Bone marrow (tissue), 2 donors: ENCODE measurements at regions not wholly inside any gene's neighbourhood (a gene's known extent, or its start where the extent isn't known, plus 50 kb on each side); places are given as distances from the start of the nearest gene placed in this dataset.
A peak's percentile ranks its signal among the peaks of the same experiment; 100 is the strongest.

Source experiments
- DNase-seq, 2 donors: peaks; one replicate each; lab custom pipeline; 2025; lab: John Stamatoyannopoulos, UW

DNA sequence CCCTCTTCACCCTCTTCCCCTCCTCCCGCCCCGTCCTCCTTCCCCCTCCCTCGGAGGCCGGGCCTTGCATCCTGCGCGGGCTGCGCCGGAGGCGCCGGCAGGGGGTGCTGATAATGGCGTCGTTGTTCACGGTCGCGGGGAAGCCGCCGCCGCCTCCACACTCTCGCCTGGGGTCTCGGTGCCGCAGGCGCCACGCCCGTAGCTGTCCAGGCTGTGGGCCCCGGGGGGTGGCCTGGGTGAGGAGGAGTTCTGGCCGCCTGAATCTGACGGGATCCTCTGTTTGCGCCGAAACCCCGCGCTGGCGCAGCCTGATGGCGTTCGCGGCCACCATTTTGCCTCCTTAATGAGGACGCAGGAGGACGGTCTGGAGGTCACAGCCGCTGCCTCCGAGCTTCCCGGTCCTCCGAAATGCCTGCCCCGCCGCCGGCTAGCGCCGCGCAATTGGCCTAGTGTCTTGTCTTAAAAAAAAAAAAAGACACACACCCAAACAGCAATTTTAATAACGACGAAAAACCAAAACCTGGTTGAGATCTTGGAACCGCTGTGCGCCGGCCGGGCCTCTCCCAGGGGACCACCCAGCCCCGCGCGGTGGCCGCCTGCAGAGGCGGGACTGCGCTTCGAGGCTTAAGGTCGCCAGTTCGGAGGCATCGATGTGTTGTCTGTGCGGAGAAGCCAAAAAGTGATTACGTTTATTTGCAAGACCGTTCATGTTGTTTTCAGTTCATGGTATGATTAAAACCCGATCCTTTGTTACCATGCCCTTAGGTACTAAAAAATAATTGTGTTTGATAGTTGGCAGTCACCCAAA lies 106.6 kb upstream of the HNRNPU start:
- DNase-seq, result peak; percentile 87 to 95

DNA sequence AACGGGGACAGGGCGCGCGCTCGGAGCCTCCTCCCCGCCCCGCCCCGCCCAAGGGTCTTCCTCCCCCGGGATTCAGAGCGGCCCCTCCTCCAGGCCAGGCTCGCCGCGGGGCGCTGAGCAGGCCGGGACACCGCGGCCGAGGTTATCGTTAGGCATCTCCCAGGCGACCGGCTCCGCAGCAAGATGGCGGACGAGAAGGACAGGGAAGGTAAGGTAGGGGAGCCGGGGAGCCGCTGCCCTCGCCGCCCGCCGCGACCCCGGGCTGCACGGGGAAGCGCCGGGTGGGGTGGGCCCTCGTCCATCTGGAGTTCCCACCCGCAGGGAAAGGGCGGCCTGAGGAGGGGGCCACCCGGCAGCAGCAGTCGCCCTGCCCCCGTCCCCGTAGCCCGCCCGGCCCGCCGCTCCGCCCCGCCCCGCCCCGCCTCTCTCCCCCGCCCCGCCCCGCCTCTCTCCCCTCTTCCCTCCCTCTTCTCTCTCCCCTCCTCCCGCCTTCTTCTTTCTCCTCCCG lies 105.9 kb upstream of the HNRNPU start:
- DNase-seq, result peak; percentile 69 to 97

GRCh38 chr1:244969355-244970235 lies 105.3 kb upstream of the HNRNPU start:
- DNase-seq, result peak; percentile 58 to 75

GRCh38 chr1:244968881-244969280 lies 104.5 kb upstream of the HNRNPU start:
- no peak for DNase-seq

DNA sequence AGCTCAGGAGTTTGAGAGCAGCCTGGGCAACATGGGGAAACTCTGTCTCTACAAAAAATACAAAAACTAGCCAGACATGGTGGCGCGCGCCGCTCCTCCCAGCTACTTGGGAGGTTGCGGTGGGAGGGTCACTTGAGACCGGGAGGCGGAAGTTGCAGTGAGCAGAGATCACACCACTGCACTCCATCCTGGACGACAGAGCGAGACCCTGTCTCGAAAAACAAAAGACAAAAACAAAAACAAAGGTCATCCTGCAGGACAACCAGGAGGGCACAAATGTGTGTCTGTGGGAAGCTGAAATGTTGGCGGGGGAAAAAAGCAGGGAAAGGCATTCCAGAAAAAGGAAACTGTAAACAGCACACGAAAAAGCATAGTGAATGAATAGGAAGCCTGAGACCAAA lies 104.1 kb upstream of the HNRNPU start:
- DNase-seq, result no peak

DNA sequence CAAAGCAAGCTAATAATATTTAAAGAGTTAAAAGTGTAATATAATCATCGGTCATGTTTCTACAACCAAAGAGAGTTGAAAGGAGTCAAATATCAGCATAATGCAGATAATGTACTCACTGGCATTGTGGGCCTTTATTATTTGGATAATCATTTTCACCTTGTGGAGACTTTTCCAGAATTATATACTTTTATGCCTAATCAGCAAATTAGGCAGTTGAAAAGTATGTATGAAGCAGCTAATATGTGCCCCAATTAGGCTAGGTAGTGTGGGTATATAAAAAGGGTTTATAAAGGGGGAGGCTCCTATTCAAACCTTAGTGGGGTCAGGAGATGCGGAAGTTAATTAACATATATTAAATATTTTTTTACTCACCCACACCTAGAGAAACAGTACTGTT lies 102.8 kb upstream of the HNRNPU start:
- DNase-seq, result no peak

DNA sequence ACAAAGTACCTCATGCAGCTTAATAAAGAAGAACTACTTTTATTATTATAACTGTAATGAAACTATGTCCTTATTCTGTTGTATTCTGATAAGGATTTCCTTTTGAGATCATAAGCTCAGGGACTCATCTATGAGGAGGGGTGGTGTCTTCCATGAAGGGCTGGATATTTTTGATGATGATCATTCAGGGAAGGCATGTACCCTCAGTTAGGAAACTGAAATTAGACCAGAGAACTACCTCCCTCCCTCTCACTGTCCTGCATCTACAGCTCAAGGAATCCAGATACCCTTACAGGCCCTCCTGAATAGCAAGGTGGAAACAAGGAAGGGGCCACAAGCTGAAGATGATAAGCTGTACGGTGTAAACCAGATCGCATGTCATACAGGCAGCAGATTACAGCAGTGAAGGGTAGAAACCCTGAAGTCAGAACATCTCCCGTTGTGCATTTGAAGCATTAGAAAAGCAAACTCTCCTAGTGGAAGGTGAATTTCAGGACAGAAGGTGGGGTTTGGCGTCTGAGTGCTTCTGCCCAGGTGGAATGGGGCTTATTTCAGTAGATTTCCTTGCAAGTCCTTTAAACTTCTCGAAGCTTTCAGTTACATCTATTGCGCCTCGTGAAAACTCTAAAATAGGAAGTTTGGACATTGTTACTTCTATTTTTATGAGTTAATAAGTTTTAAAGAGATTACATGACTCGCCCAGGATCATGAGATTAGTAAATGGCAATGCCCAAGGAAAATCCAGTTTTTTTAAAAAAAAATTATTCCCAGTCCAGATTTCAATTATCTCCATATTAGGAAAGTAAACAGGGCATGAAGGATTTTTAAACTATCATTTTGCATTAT lies 101.1 kb upstream of the HNRNPU start:
- DNase-seq, result no peak

DNA sequence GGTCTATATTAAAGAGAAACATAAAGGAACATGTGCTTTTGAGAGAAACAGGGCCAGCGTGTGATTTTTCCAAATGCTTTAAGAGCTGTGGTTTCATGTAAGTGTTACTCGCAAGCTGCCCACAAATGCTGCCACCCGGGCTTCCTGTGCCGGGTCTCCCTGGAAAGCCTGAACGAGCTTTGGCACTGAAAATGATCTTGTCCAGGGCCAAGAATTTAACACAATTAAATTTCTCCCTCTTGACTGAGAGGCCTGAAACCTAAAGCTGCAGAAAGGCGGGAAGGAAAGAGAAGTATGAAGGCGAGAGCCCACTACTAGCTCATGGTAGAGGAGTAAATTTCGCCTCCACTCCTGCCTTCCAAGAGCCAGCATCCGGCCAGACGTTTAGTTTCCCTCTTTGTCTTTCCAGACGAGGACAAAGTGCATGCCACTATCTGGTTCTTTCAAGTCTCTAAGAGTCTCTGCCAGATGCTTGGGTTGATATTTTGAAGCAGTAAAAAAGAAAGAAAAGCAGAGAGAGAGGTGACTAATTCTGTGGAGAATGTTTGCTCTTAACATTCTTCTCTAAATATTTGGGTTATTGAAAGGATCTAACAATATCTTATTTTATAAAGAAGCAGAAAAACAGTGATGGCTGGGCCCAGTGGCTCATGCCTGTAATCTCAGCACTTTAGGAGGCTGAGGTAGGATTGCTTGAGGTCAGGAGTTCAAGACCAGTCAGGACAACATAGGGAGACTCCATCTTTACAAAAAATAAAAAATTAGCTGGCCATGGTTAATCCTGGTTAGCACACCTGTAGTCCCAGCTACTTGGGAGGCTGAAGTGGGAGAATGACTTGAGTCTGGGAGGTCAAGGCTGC lies 100.0 kb upstream of the HNRNPU start:
- peak in 1 of 2 donors; percentile 26 for DNase-seq

GRCh38 chr1:244963231-244963826 lies 99.0 kb upstream of the HNRNPU start:
- no peak for DNase-seq

- DNase-seq, result no peak
Measured at GRCh38 chr1:244962130-244962529, 97.8 kb upstream of the HNRNPU start.

GRCh38 chr1:244960904-244961303 lies 96.6 kb upstream of the HNRNPU start:
- DNase-seq, result no peak

DNA sequence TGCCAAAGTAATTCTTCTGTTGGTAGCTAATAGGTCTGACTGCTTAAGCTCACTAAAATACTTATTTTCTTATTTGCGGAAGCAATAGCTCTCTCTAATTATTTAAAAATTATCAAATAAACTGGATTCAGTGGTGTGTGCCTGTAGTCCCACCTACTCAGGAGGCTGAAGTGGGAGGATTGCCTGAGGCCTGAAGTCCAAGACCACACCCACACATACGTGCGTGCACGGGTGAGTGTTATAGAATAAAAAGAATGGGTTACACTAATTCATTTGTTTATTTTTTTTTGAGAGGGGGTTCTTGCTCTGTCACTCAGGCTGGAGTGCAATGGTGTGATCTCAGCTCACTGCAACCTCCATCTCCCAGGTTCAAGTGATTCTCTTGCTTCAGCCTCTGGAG lies 94.2 kb upstream of the HNRNPU start:
- no peak for DNase-seq

- DNase-seq, result peak in 1 of 2 donors; percentile 18
Measured at GRCh38 chr1:244957525-244957924, 93.2 kb upstream of the HNRNPU start.

GRCh38 chr1:244957122-244957521 lies 92.8 kb upstream of the HNRNPU start:
- no peak for DNase-seq

DNA sequence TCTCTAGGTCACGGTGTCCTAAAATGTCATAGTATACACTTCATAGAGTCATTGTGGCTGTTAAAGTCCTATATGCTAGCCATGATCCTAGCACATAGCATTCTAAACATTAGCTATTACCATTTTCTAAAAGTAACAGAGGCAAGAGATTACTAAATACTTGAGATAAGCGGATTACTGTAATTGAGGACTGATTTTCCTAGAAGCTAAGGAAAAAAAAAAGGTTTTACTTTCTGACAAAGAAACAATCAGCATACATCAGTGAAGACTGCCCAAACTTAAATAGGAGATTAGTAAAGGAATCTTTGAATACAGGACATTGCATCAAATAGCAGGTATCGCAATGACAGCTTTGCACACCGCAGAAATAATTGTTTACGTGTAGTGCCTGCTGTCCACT lies 91.3 kb upstream of the HNRNPU start:
- DNase-seq, result no peak

GRCh38 chr1:244954359-244954758 lies 90.0 kb upstream of the HNRNPU start:
- no peak for DNase-seq

GRCh38 chr1:244953901-244954300 lies 89.6 kb upstream of the HNRNPU start:
- DNase-seq, result no peak

- DNase-seq, result no peak
Measured at GRCh38 chr1:244952940-244953339, 88.6 kb upstream of the HNRNPU start.

DNA sequence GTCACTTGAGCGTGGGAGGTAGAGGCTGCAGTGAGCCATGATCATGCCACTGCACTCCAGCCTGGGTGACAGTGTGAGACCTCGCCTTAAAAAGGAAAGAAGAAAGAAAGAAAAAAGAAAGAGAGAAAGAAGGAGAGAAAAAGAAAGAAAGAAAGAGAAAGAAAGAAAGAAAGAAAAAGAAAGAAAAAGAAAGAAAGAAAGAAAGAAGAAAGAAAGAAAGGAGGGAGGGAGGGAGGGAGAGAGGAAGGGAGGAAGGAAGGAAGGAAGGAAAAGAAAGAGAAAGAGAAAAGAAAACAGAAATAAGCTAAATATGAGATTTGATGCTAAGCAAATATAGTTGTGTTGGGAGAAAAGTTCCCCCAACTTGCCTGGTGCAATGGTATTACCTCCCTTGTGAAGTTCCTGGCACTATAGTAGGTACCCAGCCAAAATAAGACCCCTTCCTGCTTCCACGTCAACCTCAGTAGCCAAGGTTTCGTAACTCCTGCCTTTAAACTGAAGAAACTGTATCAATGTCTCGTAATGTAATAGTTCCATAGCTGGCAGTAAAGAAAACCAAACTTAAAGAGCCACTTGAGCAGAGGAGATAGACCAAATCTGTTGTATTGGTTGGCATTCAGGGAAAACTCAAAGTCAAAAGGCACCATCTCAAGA lies 88.1 kb upstream of the HNRNPU start:
- DNase-seq, result no peak

DNA sequence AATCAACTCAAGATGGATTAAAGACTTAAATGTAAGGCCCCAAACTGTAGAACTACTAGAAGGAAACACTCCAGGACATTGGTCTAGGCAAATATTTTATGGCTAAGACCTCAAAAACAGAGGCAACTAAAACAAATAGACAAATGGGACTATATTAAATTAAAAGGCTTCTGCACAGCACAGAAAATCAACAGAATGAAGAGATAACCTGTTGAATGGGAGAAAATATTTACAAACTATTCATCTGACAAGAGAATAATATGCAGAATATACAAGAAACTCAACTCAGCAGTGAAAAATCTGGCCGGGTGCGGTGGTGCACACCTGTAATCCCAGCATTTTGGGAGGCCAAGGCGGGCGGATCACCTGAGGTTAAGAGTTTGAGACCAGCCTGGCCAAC lies 84.1 kb upstream of the HNRNPU start:
- DNase-seq, result no peak
